Tibial nerve (tissue), 4 donors: ENCODE measurements at regions not wholly inside any gene's neighbourhood (a gene's known extent, or its start where the extent isn't known, plus 50 kb on each side); places are given as distances from the start of the nearest gene placed in this dataset.

Experiments
- CTCF ChIP-seq, 5 experiments: fragments of 200-600 bp in 3 of 5; fragments of 450-650 bp in 2 of 5; sonication (generic) in 3 of 5; IDR thresholded peaks; one replicate each; pipeline ENCODE4 v1.5.1; 2016 to 2019; ENCODE audit warnings: antibody characterized with exemption in 5 of 5, mild to moderate bottlenecking in 3 of 5, moderate library complexity in 2 of 5
- EP300 ChIP-seq, 2 donors: sonication (generic); formaldehyde crosslinking; IDR thresholded peaks; one replicate each; pipeline ENCODE4 v1.6.1; 2017; ENCODE audit warnings: antibody characterized with exemption in 2 of 2, mild to moderate bottlenecking in 1 of 2
- POLR2A ChIP-seq, 2 donors: fragments of 450-650 bp; IDR thresholded peaks; one replicate each; pipeline ENCODE4 v1.6.1; 2017; ENCODE audit warnings: antibody characterized with exemption in 2 of 2, mild to moderate bottlenecking in 2 of 2, moderate library complexity in 2 of 2

GRCh38 chr2:225768741-225769140 is 369.2 kb downstream of the NYAP2 start:
- TF ChIP-seq CTCF (IDR thresholded peaks at IDR 0.05), result no peak
- TF ChIP-seq POLR2A (IDR thresholded peaks at IDR 0.05), result no peak
- no peak for TF ChIP-seq EP300 (IDR thresholded peaks at IDR 0.05)
